Omental fat pad (tissue), 3 donors: ENCODE measurements at regions not wholly inside any gene's neighbourhood (a gene's known extent, or its start where the extent isn't known, plus 50 kb on each side); places are given as distances from the start of the nearest gene placed in this dataset.
"Not testable (repeated sequence)": the region's sequence is repeated elsewhere in the genome, so short reads cannot be mapped to it uniquely, and the experiment has no call there.

ENCODE experiments used
- ATAC-seq: fragments of 150-250 bp; one replicate; pipeline ENCODE4 v1.9.1; 2016; ENCODE audit warnings: mild to moderate bottlenecking, moderate library complexity; ENCODE audit not compliant: low FRiP score
- DNase-seq: peaks from one replicate; pipeline ENCODE4 v3.0.0-alpha.2; 2019; ENCODE audit warnings: low spot score
- CTCF ChIP-seq, 3 donors: fragments of 450-650 bp; IDR thresholded peaks; one replicate each; pipeline ENCODE4 v1.5.1; 2016 to 2017; ENCODE audit warnings: antibody characterized with exemption in 3 of 3, mild to moderate bottlenecking in 3 of 3, moderate library complexity in 2 of 3

DNA sequence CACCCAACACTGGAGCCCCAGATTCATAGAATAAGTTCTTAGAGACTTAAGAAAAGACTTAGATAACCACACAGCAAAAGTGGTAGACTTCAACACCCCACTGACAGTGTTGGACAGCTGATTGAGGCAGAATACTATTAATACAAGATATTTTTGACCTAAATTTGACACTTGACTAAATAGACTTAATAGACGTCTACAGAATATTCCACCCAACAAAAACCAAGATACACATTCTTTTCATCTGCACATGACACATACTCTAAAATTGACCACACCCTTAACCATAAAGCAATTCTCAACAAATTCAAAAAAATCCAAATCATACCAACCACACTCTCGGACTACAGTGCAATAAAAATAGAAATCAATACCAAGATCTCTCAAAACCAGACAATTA, 179.8 kb upstream of the TPM1 start:
- ATAC-seq = no peak
- TF ChIP-seq CTCF (IDR thresholded peaks at IDR 0.05) = no peak
- no peak for DNase-seq

- ATAC-seq = no peak
- no peak for TF ChIP-seq CTCF (IDR thresholded peaks at IDR 0.05)
These were observed 176.2 kb upstream of the TPM1 start for GRCh38 chr15:62866366-62866765.

GRCh38 chr15:62867844-62868243, 174.7 kb upstream of the TPM1 start:
- no peak for TF ChIP-seq CTCF (IDR thresholded peaks at IDR 0.05)

More at GRCh38 chr15:62866366-62866765, 176.2 kb upstream of the TPM1 start:
- no peak for DNase-seq

GRCh38 chr15:62868507-62868906, 174.0 kb upstream of the TPM1 start:
- DNase-seq (no peak), ATAC-seq (no peak)
- no peak for TF ChIP-seq CTCF (IDR thresholded peaks at IDR 0.05)

More at GRCh38 chr15:62867844-62868243, 174.7 kb upstream of the TPM1 start:
- ATAC-seq (no peak), DNase-seq (no peak)

DNA sequence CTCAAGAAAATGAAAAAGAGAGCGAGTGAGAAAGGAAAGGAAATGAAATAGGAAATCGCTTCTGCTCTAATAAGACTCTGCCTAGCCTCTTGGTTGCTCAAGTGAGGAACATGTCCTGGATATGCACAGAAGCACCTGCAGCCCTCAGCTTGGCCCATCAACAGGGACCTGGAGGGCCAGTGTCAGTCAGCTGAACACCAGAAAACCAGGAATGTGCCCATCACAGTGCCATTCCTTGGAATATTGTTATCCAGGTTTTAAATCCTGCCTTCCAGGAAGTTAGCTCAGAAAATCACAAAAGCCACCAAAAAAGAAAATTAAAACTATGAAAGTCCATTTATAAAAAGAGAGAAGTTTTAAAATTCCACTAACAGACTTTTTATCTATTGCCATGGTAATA, 173.4 kb upstream of the TPM1 start:
- no peak for DNase-seq
- ATAC-seq = no peak
- TF ChIP-seq CTCF (IDR thresholded peaks at IDR 0.05) = no peak

DNA sequence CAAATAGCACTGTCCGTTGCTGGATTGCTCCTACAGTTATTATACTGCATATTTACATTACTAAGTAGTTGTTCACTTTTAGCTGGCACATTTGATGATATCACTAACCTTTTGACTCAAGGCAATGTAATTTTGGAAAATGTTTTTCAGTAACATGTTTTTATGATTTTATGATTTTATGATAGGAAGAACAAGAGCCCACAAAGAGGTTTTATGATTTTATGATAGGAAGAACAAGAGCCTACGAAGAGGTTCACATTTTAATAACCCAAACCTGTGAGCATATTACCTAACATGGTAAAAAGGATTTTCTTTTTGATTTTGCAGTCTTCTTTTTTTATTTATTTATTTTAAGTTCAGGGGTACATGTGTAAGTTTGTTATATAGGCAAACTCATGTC, 172.3 kb upstream of the TPM1 start:
- ATAC-seq (no peak), DNase-seq (no peak)
- no peak for TF ChIP-seq CTCF (IDR thresholded peaks at IDR 0.05)

DNA sequence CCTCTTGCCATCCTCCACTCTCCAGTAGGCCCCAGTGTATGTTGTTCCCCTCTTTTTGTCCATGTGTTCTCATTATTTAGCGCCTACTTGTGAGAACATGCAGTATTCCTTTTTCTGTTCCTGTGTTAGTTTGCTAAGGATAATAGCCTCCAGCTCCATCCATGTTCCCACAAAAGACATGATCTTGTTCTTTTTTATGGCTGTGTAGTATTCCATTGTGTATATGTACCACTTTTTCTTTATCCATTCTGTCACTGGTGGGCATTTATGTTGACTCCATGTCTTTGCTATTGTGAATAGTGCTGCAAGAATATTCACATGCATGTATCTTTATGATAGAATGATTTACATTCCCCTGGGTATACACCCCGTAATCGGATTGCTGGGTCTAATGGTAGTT, 171.8 kb upstream of the TPM1 start:
- ATAC-seq, DNase-seq: not testable (repeated sequence)

GRCh38 chr15:62873203-62873602, 169.3 kb upstream of the TPM1 start:
- no peak for TF ChIP-seq CTCF (IDR thresholded peaks at IDR 0.05)
- ATAC-seq = no peak
- no peak for DNase-seq
